ENCODE measurements at regions not wholly inside any gene's neighbourhood (a gene's known extent, or its start where the extent isn't known, plus 50 kb on each side); places are given as distances from the start of the nearest gene placed in this dataset.
"Not testable (repeated sequence)": the region's sequence is repeated elsewhere in the genome, so short reads cannot be mapped to it uniquely, and the experiment has no call there.

- no peak for DNase-seq
Observed at GRCh38 chr16:26395700-26396099, 671.0 kb upstream of the C16orf82 start.

GRCh38 chr16:26396511-26397235, 670.1 kb upstream of the C16orf82 start:
- DNase-seq = no peak

DNA sequence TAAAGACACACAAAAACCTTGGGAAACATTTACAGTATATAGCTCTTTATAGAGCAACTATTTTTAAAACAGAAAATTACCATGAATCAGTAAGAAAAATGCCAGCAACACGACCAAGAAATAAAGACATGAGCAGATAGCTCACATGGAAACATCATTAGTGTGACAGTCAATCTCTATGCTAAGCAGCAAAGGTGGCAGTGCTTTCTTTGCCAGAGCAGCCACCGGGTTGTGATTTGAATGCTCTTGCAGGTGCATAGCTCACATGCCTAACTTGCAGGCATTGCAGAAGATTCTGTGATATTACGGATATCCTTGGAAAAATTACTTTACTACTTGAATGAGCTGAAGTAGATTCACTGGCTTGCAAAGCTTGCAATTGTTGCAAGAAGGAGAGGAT, 652.9 kb upstream of the C16orf82 start:
- no peak for DNase-seq

- DNase-seq = not testable (repeated sequence)
Observed at GRCh38 chr16:26419458-26419857, 647.3 kb upstream of the C16orf82 start.

DNA sequence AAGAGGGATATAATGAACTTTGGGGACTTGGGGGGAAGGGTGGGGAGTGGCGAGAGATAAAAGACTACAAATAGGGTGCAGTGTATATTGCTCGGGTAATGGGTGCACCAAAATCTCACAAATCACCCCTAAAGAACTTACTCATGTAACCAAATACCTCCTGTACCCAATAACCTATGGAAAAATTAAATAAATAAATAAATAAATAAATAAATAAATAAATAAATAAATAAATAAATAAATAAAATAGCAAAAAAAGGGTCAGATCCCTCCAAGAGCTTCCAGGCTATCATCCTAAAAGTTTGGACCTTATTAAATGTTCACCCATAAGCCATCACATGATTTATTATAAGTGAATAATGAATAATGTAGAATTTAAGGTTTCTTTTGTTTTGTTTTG, 636.1 kb upstream of the C16orf82 start:
- no peak for DNase-seq

GRCh38 chr16:26433807-26434206, 632.9 kb upstream of the C16orf82 start:
- DNase-seq = no peak

GRCh38 chr16:26441178-26441577, 625.5 kb upstream of the C16orf82 start:
- no peak for DNase-seq

- DNase-seq = no peak
Observed at GRCh38 chr16:26442321-26442720, 624.4 kb upstream of the C16orf82 start.

DNA sequence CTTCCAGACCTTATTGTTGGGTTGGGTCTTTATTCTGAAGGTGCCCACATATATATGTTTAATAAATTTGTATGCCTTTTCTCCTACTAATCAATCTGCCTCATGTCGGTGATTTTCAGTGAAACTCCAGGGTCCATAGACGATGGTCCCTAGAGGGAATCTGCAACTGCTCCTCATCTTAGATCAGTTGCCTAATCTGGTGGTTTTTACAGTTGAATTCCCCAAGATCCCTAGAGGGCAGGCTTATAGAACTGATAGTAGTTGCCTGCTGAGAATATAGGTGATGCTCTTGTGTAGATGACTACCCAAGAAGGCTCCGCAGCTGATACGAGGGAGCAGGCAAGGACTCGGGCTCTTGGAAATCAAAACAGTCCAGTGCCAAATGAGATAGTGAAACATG, 619.2 kb upstream of the C16orf82 start:
- DNase-seq = no peak

- DNase-seq = no peak
Observed at GRCh38 chr16:26453215-26453614, 613.5 kb upstream of the C16orf82 start.

- DNase-seq = no peak
Observed at GRCh38 chr16:26454102-26454501, 612.6 kb upstream of the C16orf82 start.

GRCh38 chr16:26456074-26456473, 610.7 kb upstream of the C16orf82 start:
- no peak for DNase-seq

DNA sequence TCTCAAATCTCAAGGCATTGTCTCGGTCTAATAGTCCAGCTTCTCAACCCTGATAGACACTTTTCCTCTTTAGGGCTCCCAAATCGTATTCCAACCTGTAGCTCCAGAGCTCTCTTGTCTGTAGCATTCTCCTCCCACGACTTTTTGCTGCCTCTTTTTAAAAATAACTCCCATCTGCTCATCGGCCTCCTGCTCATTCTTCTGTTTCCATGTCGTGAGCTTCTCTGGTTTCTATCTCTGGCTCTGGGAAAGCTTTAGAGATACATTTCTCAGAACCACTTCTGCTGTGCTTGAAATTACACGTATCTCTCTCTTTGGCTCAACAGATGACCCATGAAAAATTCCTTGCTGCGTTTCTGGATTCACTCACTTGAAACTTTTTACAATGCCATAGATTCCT, 609.6 kb upstream of the C16orf82 start:
- DNase-seq = no peak

GRCh38 chr16:26457882-26458281, 608.8 kb upstream of the C16orf82 start:
- DNase-seq = no peak

- DNase-seq = no peak
Observed at GRCh38 chr16:26464576-26465266, 602.0 kb upstream of the C16orf82 start.

- DNase-seq = not testable (repeated sequence)
Observed at GRCh38 chr16:26474405-26474804, 592.3 kb upstream of the C16orf82 start.

GRCh38 chr16:26475596-26475995, 591.1 kb upstream of the C16orf82 start:
- DNase-seq = no peak

GRCh38 chr16:26491101-26491670, 575.5 kb upstream of the C16orf82 start:
- DNase-seq = no peak

DNA sequence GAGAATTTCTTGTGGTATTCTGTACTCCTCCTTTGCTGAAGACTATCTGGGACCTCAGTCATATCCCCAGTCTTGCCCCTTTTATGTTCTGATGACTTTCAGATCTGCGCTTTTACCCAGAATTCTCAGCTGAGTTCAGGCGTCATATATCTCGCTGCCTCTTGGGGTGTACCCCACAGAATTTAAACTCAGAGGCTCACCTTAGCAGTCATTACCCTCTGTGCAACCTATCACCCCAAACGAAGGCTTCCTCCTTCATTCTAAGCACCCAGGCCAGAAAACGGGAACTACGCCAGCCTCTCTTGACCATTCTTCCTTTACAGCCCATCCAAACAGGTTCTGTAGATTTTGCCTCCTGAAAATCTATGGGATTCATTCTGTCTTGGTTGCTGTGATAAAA, 574.8 kb upstream of the C16orf82 start:
- DNase-seq = no peak

- no peak for DNase-seq
Observed at GRCh38 chr16:26493751-26494150, 573.0 kb upstream of the C16orf82 start.

GRCh38 chr16:26497896-26498295, 568.8 kb upstream of the C16orf82 start:
- DNase-seq = no peak

DNA sequence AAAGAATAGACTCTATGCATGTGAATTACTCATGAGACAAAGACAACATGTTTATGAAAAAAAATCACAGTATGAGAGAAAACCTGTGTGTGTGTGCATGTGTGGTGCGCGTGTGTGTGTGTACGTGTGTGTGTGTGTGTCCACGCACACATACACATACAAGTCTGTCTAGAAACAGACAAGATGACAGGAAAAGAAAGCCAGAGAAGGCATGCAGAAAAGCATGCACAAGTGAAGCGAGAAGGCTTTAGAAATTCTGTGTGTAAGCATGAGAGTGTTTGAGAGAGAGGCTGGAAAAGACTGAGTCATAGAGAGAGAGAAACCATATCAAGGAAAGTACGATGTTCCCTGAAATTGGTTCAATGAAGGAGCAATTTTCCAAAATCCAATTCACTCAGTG, 566.4 kb upstream of the C16orf82 start:
- DNase-seq = no peak

GRCh38 chr16:26505496-26505895, 561.2 kb upstream of the C16orf82 start:
- no peak for DNase-seq

GRCh38 chr16:26508946-26509345, 557.8 kb upstream of the C16orf82 start:
- DNase-seq = not testable (repeated sequence)
